ENCODE measurements at regions not wholly inside any gene's neighbourhood (a gene's known extent, or its start where the extent isn't known, plus 50 kb on each side); places are given as distances from the start of the nearest gene placed in this dataset.

- TF ChIP-seq BACH1 (IDR thresholded peaks at IDR 0.05; ENCODE audit: low read length) (no peak), GTF2F1 (IDR thresholded peaks at IDR 0.05; ENCODE audit: borderline replicate concordance, low read depth, low read length) (no peak), POLR2A (IDR thresholded peaks at IDR 0.05; ENCODE audit: control extremely low read depth in 1 of 2, low read depth in 2 of 2, low read length in 2 of 2) (no peak), JUN (IDR thresholded peaks at IDR 0.05; ENCODE audit: low read depth, low read length) (no peak), TCF12 (IDR thresholded peaks at IDR 0.05; ENCODE audit: low read depth, low read length) (no peak), CREB1 (IDR thresholded peaks at IDR 0.05) (no peak), BRCA1 (IDR thresholded peaks at IDR 0.05; ENCODE audit: low read depth, low read length) (no peak), SIX5 (IDR thresholded peaks at IDR 0.05; ENCODE audit: low read depth, low read length) (no peak), EP300 (IDR thresholded peaks at IDR 0.05; ENCODE audit: borderline replicate concordance in 1 of 2, low read depth in 2 of 2, low read length in 2 of 2) (no peak), PHF8 (conservative IDR thresholded peaks at IDR 0.05; ENCODE audit: low read depth, low read length) (no peak), USF2 (IDR thresholded peaks at IDR 0.05; ENCODE audit: low read length) (no peak)
- no peak for FAIRE-seq
- no peak overlapping the region for H3K9ac ChIP-seq (replicated peaks in 1 of 4; ENCODE audit: extremely low read depth in 1 of 4, low read depth in 3 of 4, low read length in 3 of 4)
- no peak overlapping the region for H3K4me2 ChIP-seq (ENCODE audit: insufficient read depth in 1 of 2, low read depth in 2 of 2, low read length in 2 of 2)
- no peak for DNase-seq (ENCODE audit: low read depth in 1 of 2, low spot score in 2 of 2)
- H3K4me3 ChIP-seq (ENCODE audit: extremely low read depth in 1 of 4, insufficient read depth in 2 of 4, low read depth in 3 of 4, low read length in 4 of 4), result no peak overlapping the region
- H4K20me1 ChIP-seq (replicated peaks in 1 of 2; ENCODE audit: control insufficient read depth in 1 of 2, insufficient read depth in 2 of 2, low read length in 2 of 2), result no peaks in the 10 kb centered on the region
- no peak overlapping the region for H2BK15ac ChIP-seq (ENCODE audit: low read length)
- H2BK20ac ChIP-seq (ENCODE audit: low read length), result no peak overlapping the region
- POLR2A ChIA-PET (ENCODE audit: partially characterized antibody), result no interaction called here
- no peaks in the 10 kb centered on the region for H3K79me2 ChIP-seq (ENCODE audit: control insufficient read depth in 1 of 2, insufficient read depth in 2 of 2, low read length in 2 of 2)
- no peaks in the 10 kb centered on the region for H3K9me3 ChIP-seq (ENCODE audit: insufficient read depth in 2 of 2, low read depth in 1 of 2, low read length in 1 of 2)
- no peak overlapping the region for H4K5ac ChIP-seq (ENCODE audit: insufficient read length, low read depth, low read length)
- no peaks in the 10 kb centered on the region for H3K23me2 ChIP-seq (ENCODE audit: low read depth, low read length)
- no peak overlapping the region for H3K27ac ChIP-seq (ENCODE audit: low read depth, low read length)
- no peak overlapping the region for H2BK12ac ChIP-seq (ENCODE audit: low read depth, low read length)
- no peaks in the 10 kb centered on the region for H3K36me3 ChIP-seq (ENCODE audit: control insufficient read depth in 2 of 4, insufficient read depth in 4 of 4, low read length in 3 of 4)
- peaks cover 0 to 5% (median 3%) of the 10 kb centered on the region in 4 experiments; a peak in 4 of 7 replicates for H3K4me1 ChIP-seq (replicated peaks in 1 of 4; ENCODE audit: control insufficient read depth in 3 of 4, insufficient read depth in 4 of 4, low read length in 3 of 4)
- H3K27me3 ChIP-seq (replicated peaks in 1 of 4; ENCODE audit: control insufficient read depth in 3 of 4, extremely low read depth in 1 of 4, insufficient read depth in 3 of 4, low read length in 3 of 4), result no peaks in the 10 kb centered on the region
- H2AFZ ChIP-seq (ENCODE audit: low read length), result no peak overlapping the region
- H3K23ac ChIP-seq (ENCODE audit: insufficient read length), result no peak overlapping the region
- WGBS, 2 experiments (ENCODE audit: extremely low coverage in 1 of 2, insufficient coverage in 1 of 2, insufficient read length in 1 of 2, insufficient replicate concordance in 2 of 2, low coverage in 1 of 2, low lambda C conversion rate in 2 of 2, missing lambda C conversion rate in 1 of 2), result 98% methylated on average over 4 of the region's 4 CpGs; no CpG with 5 or more reads in 1 of the 2 experiments
- H3K56ac ChIP-seq (replicated peaks; ENCODE audit: insufficient read length, low read depth, low read length), result no peak overlapping the region
- no peaks in the 10 kb centered on the region for H3K79me1 ChIP-seq (ENCODE audit: low read depth, low read length)
- H3K18ac ChIP-seq (ENCODE audit: extremely low read depth, low read length), result no peak overlapping the region
- H3K4ac ChIP-seq (replicated peaks; ENCODE audit: insufficient read length, low read depth, low read length), result no peak overlapping the region
- no peak overlapping the region for H2BK120ac ChIP-seq (replicated peaks; ENCODE audit: low read depth, low read length)
- H4K8ac ChIP-seq (ENCODE audit: extremely low read depth, insufficient read depth, low read length), result no peak overlapping the region
- no peak overlapping the region for H2BK5ac ChIP-seq (ENCODE audit: low read depth, low read length)
- H4K91ac ChIP-seq (replicated peaks; ENCODE audit: insufficient read length, low read length), result no peak overlapping the region
- no peak overlapping the region for H3K14ac ChIP-seq (ENCODE audit: insufficient read length)
- no peak overlapping the region for H2AK5ac ChIP-seq (ENCODE audit: low read depth, low read length)
- CTCF ChIA-PET (ENCODE audit: partially characterized antibody), result interaction anchor here (1.0 kb wide), 1 partner anchor 168 kb away, joined by 3 read pairs; no protein-coding TSS in a partner anchor
Observed at GRCh38 chr10:117938104-117938503, 108.6 kb downstream of the RAB11FIP2 start.

All from H1 (cell line).